CD4-positive, alpha-beta memory T cell (primary cell): ENCODE measurements at regions not wholly inside any gene's neighbourhood (a gene's known extent, or its start where the extent isn't known, plus 50 kb on each side); places are given as distances from the start of the nearest gene placed in this dataset.

ENCODE experiments used
- CTCF ChIA-PET: fragments of 350-600 bp; sonication (Branson Sonifier 250); formaldehyde crosslinking; loops from one replicate; lab custom pipeline; 2021; ENCODE audit warnings: inconsistent platforms; ENCODE audit not compliant: partially characterized antibody; lab: Charles Lee
- POLR2A ChIA-PET: fragments of 350-600 bp; sonication (Branson Sonifier 250); formaldehyde crosslinking; loops from one replicate; lab custom pipeline; 2021; ENCODE audit not compliant: partially characterized antibody; lab: Charles Lee
- DNase-seq, 5 donors: peaks; one replicate each; pipeline versions ENCODE4 v3.0.0 to v3.0.0-alpha.2; 2020 to 2022; ENCODE audit warnings: mixed read lengths in 1 of 5
- H3K27ac ChIP-seq: one replicate; pipeline ENCODE4 v1.7.0; 2013; ENCODE audit warnings: low read depth, low read length
- H3K27me3 ChIP-seq: 2 replicates; pipeline ENCODE4 v1.7.0; 2013; ENCODE audit warnings: mild to moderate bottlenecking, low read length, moderate library complexity; ENCODE audit not compliant: insufficient read depth
- H3K36me3 ChIP-seq: 2 replicates; pipeline ENCODE4 v1.7.0; 2013; ENCODE audit warnings: mild to moderate bottlenecking, low read length, moderate library complexity; ENCODE audit not compliant: insufficient read depth
- H3K4me1 ChIP-seq: 2 replicates; pipeline ENCODE4 v1.7.0; 2013; ENCODE audit warnings: mild to moderate bottlenecking, low read length, moderate library complexity; ENCODE audit not compliant: insufficient read depth
- H3K4me3 ChIP-seq, 2 donors: one replicate each; pipeline ENCODE4 v1.7.0; 2013; ENCODE audit warnings: low read length in 2 of 2, mild to moderate bottlenecking in 1 of 2
- H3K9me3 ChIP-seq, 2 donors: one replicate each; pipeline ENCODE4 v1.7.0; 2013; ENCODE audit warnings: low read length in 2 of 2, control low read depth in 1 of 2; ENCODE audit not compliant: control insufficient read depth in 1 of 2
- H3K27ac Mint-ChIP-seq, 7 donors: one replicate each; pipeline ENCODE4 v1.8.0; 2020 to 2021; ENCODE audit warnings: mixed read lengths in 7 of 7, mild to moderate bottlenecking in 6 of 7, inconsistent platforms in 3 of 7, moderate library complexity in 3 of 7
- H3K27me3 Mint-ChIP-seq, 2 donors: one replicate each; pipeline ENCODE4 v1.8.0; 2020 to 2021; ENCODE audit warnings: mixed read lengths in 2 of 2
- H3K36me3 Mint-ChIP-seq, 2 donors: one replicate each; pipeline ENCODE4 v1.8.0; 2020 to 2021; ENCODE audit warnings: mixed read lengths in 2 of 2, inconsistent platforms in 1 of 2, mild to moderate bottlenecking in 1 of 2
- H3K4me1 Mint-ChIP-seq, 4 donors: one replicate each; pipeline ENCODE4 v1.8.0; 2020 to 2021; ENCODE audit warnings: mixed read lengths in 4 of 4, mild to moderate bottlenecking in 1 of 4
- H3K4me3 Mint-ChIP-seq, 8 donors: one replicate each; pipeline ENCODE4 v1.8.0; 2020 to 2021; ENCODE audit warnings: mixed read lengths in 8 of 8, mild to moderate bottlenecking in 7 of 8, moderate library complexity in 6 of 8, inconsistent platforms in 3 of 8
- H3K9me3 Mint-ChIP-seq, 8 donors: one replicate each; pipeline ENCODE4 v1.8.0; 2020 to 2021; ENCODE audit warnings: mixed read lengths in 8 of 8, mild to moderate bottlenecking in 5 of 8, inconsistent platforms in 3 of 8, moderate library complexity in 1 of 8
- intact Hi-C: fragments of 100-400 bp; cut with micrococcal nuclease; formaldehyde crosslinking; loops from one replicate; pipeline ENCODE4 v1.15.1; 2023

- Histone ChIP-seq H3K27me3 (no peaks in the 10 kb centered on the region), H3K9me3 (no peaks in the 10 kb centered on the region), H3K4me3 (no peak overlapping the region), H3K4me1 (no peaks in the 10 kb centered on the region), H3K27ac (no peak overlapping the region), H3K36me3 (no peaks in the 10 kb centered on the region)
- POLR2A ChIA-PET: no interaction called here
- Mint-ChIP-seq H3K27ac (no peak overlapping the region), H3K4me1 (no peaks in the 10 kb centered on the region), H3K9me3 (peaks cover 0 to 5% (median under 1%) of the 10 kb centered on the region in 8 donors), H3K36me3 (no peaks in the 10 kb centered on the region), H3K27me3 (no peaks in the 10 kb centered on the region), H3K4me3 (no peak overlapping the region)
- no peak for DNase-seq
- intact Hi-C loops: no loop called here
- CTCF ChIA-PET: no interaction called here
These were observed 956.5 kb downstream of the CDH18 start for GRCh38 chr5:19031491-19031890.

- Histone ChIP-seq H3K27me3 (no peaks in the 10 kb centered on the region), H3K9me3 (no peaks in the 10 kb centered on the region), H3K36me3 (no peaks in the 10 kb centered on the region), H3K4me1 (no peaks in the 10 kb centered on the region), H3K4me3 (no peak overlapping the region), H3K27ac (no peak overlapping the region)
- H3K27me3 Mint-ChIP-seq: no peaks in the 10 kb centered on the region
- no peak overlapping the region for H3K27ac Mint-ChIP-seq
- intact Hi-C loops: no loop called here
- DNase-seq: no peak
- POLR2A ChIA-PET: no interaction called here
- H3K36me3 Mint-ChIP-seq: no peaks in the 10 kb centered on the region
- H3K4me3 Mint-ChIP-seq: no peak overlapping the region
- no peaks in the 10 kb centered on the region for H3K4me1 Mint-ChIP-seq
- CTCF ChIA-PET: interaction anchor here (1.3 kb wide), 1 partner anchor 9 kb away, joined by 3 read pairs; no protein-coding TSS in a partner anchor
- H3K9me3 Mint-ChIP-seq: peaks cover 0 to 7% (median 1%) of the 10 kb centered on the region in 8 donors
These were observed 952.2 kb downstream of the CDH18 start for GRCh38 chr5:19035816-19036215.

GRCh38 chr5:19042106-19042505 is 945.9 kb downstream of the CDH18 start:
- H3K9me3 ChIP-seq: no peaks in the 10 kb centered on the region
- H3K4me1 ChIP-seq: no peaks in the 10 kb centered on the region
- H3K27ac ChIP-seq: no peak overlapping the region
- Mint-ChIP-seq H3K9me3 (peaks cover 2 to 14% (median 3%) of the 10 kb centered on the region in 8 donors), H3K4me1 (no peaks in the 10 kb centered on the region), H3K27me3 (no peaks in the 10 kb centered on the region), H3K27ac (no peak overlapping the region), H3K4me3 (no peak overlapping the region), H3K36me3 (no peaks in the 10 kb centered on the region)
- intact Hi-C loops: no loop called here
- H3K27me3 ChIP-seq: no peaks in the 10 kb centered on the region
- POLR2A ChIA-PET: no interaction called here
- no peak for DNase-seq
- no peak overlapping the region for H3K4me3 ChIP-seq
- CTCF ChIA-PET: no interaction called here
- H3K36me3 ChIP-seq: no peaks in the 10 kb centered on the region

- POLR2A ChIA-PET: no interaction called here
These were observed 943.7 kb downstream of the CDH18 start for GRCh38 chr5:19044311-19044710.

GRCh38 chr5:19044931-19045695 is 942.9 kb downstream of the CDH18 start:
- no peak for DNase-seq
- Mint-ChIP-seq H3K9me3 (peaks cover 2 to 7% (median 3%) of the 10 kb centered on the region in 8 donors), H3K4me1 (no peaks in the 10 kb centered on the region), H3K4me3 (no peak overlapping the region), H3K27ac (no peak overlapping the region), H3K36me3 (no peaks in the 10 kb centered on the region), H3K27me3 (no peaks in the 10 kb centered on the region)
- intact Hi-C loops: no loop called here
- no peak overlapping the region for H3K27ac ChIP-seq
- no peak overlapping the region for H3K4me3 ChIP-seq
- H3K27me3 ChIP-seq: no peaks in the 10 kb centered on the region
- no peaks in the 10 kb centered on the region for H3K36me3 ChIP-seq
- H3K9me3 ChIP-seq: no peaks in the 10 kb centered on the region
- ChIA-PET CTCF (no interaction called here), POLR2A (no interaction called here)
- H3K4me1 ChIP-seq: no peaks in the 10 kb centered on the region

More at GRCh38 chr5:19044311-19044710, 943.7 kb downstream of the CDH18 start:
- intact Hi-C loops: no loop called here
- Histone ChIP-seq H3K9me3 (no peaks in the 10 kb centered on the region), H3K4me3 (no peak overlapping the region), H3K27ac (no peak overlapping the region), H3K4me1 (no peaks in the 10 kb centered on the region), H3K27me3 (no peaks in the 10 kb centered on the region), H3K36me3 (no peaks in the 10 kb centered on the region)
- Mint-ChIP-seq H3K27ac (no peak overlapping the region), H3K27me3 (no peaks in the 10 kb centered on the region), H3K4me3 (no peak overlapping the region), H3K9me3 (peaks cover 2 to 10% (median 4%) of the 10 kb centered on the region in 8 donors), H3K4me1 (no peaks in the 10 kb centered on the region), H3K36me3 (no peaks in the 10 kb centered on the region)
- CTCF ChIA-PET: no interaction called here
- no peak for DNase-seq

- H3K4me3 Mint-ChIP-seq: no peak overlapping the region
- Histone ChIP-seq H3K9me3 (no peaks in the 10 kb centered on the region), H3K4me3 (no peak overlapping the region), H3K27ac (no peak overlapping the region), H3K27me3 (no peaks in the 10 kb centered on the region), H3K36me3 (no peaks in the 10 kb centered on the region), H3K4me1 (no peaks in the 10 kb centered on the region)
- ChIA-PET POLR2A (no interaction called here), CTCF (no interaction called here)
- no peak overlapping the region for H3K27ac Mint-ChIP-seq
- intact Hi-C loops: no loop called here
- no peak for DNase-seq
- peaks cover 0 to 11% (median 4%) of the 10 kb centered on the region in 8 donors for H3K9me3 Mint-ChIP-seq
- H3K36me3 Mint-ChIP-seq: no peaks in the 10 kb centered on the region
- no peaks in the 10 kb centered on the region for H3K4me1 Mint-ChIP-seq
- no peaks in the 10 kb centered on the region for H3K27me3 Mint-ChIP-seq
These were observed 940.7 kb downstream of the CDH18 start for GRCh38 chr5:19047277-19047676.

- Mint-ChIP-seq H3K36me3 (no peaks in the 10 kb centered on the region), H3K4me1 (no peaks in the 10 kb centered on the region), H3K9me3 (peaks cover 0 to 11% (median 4%) of the 10 kb centered on the region in 8 donors), H3K27ac (no peak overlapping the region), H3K27me3 (no peaks in the 10 kb centered on the region), H3K4me3 (no peak overlapping the region)
- H3K27ac ChIP-seq: no peak overlapping the region
- no peaks in the 10 kb centered on the region for H3K36me3 ChIP-seq
- intact Hi-C loops: no loop called here
- POLR2A ChIA-PET: no interaction called here
- H3K4me3 ChIP-seq: no peak overlapping the region
- no peaks in the 10 kb centered on the region for H3K9me3 ChIP-seq
- H3K27me3 ChIP-seq: no peaks in the 10 kb centered on the region
- H3K4me1 ChIP-seq: no peaks in the 10 kb centered on the region
- CTCF ChIA-PET: no interaction called here
- DNase-seq: no peak
These were observed 939.3 kb downstream of the CDH18 start for GRCh38 chr5:19048726-19049125.
